Erythroblast (primary cell): ENCODE measurements at regions not wholly inside any gene's neighbourhood (a gene's known extent, or its start where the extent isn't known, plus 50 kb on each side); places are given as distances from the start of the nearest gene placed in this dataset.

ENCODE experiments used
- GATA1 ChIP-seq: IDR thresholded peaks from 2 replicates; pipeline ENCODE4 v1.6.1; 2011; ENCODE audit warnings: low read depth, mild to moderate bottlenecking, control low read depth, low read length, moderate library complexity
- POLR2A ChIP-seq: IDR thresholded peaks from 2 replicates; pipeline ENCODE4 v1.6.1; 2011; ENCODE audit warnings: mild to moderate bottlenecking, low read length

DNA sequence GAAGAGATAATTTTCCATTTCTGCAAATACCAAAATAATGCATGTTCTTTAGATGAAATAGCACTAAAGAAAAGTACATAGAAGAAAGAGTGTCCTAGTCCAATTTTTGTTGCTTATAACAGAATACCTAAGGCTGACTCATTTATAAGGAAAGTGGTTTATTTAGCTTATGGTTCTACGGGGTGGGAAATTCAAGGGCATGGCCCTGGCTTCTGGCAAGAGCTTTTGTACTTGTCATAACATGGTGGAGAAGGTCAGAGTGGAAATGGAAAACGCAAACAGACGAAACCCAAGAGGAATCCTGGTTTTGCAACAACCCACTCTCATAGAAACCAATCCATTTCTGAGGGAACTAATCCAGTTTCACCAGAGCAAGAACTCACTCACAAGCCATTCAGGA lies 283.7 kb downstream of the CSNK1G3 start:
- no peak for TF ChIP-seq POLR2A
- TF ChIP-seq GATA1 = no peak
